ENCODE measurements at regions not wholly inside any gene's neighbourhood (a gene's known extent, or its start where the extent isn't known, plus 50 kb on each side); places are given as distances from the start of the nearest gene placed in this dataset.

DNA sequence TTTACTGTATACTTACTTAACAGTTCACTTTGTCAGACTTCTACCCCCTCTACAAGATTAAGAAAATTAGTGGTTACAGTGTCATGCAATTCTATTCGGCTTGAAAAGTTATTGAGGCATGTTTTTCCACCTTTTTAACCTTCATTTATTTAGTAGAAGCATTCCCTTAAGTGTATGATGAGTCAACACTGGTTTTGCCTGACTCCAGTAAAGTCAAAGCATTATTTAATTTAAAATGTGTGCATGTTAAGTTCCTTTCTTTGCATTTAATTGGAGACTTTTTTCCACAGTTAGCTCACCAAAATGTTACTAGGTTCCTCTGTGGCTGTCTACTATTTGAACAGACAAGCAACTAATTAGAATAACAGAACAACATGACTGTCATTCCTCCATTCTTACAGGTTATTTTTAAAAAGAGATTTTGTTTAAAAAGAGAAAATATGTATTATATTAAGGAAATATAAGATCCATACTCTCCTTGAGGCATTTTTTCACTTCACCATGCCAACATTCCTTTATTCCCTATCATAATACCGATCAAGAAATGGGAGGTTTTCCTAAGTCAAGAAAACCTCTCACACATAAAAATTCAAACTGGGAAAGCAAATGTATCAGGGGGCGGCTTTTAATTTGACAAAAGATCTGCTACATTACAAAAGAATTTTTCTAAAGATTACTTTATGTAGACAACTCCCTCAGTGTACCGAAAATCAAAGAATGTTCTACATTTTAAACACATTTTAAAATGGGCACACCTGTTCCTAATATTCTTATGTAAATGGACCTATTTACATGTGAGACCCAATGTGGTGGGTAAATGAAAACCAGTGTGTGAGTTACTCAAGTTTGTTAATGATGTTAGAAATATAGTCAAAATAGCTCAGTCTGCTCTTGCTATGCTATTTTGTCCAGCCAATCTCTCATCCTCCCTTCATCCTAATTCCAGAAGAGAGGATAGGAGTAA is 361.2 kb downstream of the UTRN start:
- Histone ChIP-seq H3K4me3 (ENCODE audit: insufficient read length, low read depth) (no peak overlapping the region), H3K4me1 (ENCODE audit: insufficient read depth, insufficient read length) (no peaks in the 10 kb centered on the region), H3K9me3 (ENCODE audit: insufficient read depth, low read length) (no peaks in the 10 kb centered on the region), H3K27me3 (ENCODE audit: insufficient read depth, insufficient read length) (no peaks in the 10 kb centered on the region), H3K36me3 (ENCODE audit: insufficient read depth, insufficient read length, low read length) (no peaks in the 10 kb centered on the region), H3K9ac (ENCODE audit: insufficient read length, low read depth) (no peak overlapping the region)
- TF ChIP-seq YY1 (IDR thresholded peaks at IDR 0.05; ENCODE audit: insufficient read depth, insufficient read length) (no peak), ZNF274 (IDR thresholded peaks at IDR 0.05; ENCODE audit: low read depth, low read length) (no peak), SUZ12 (IDR thresholded peaks at IDR 0.05; ENCODE audit: extremely low read depth, insufficient read depth, insufficient read length) (no peak)
- no peak for DNase-seq (ENCODE audit: low read depth, low spot score)

DNA sequence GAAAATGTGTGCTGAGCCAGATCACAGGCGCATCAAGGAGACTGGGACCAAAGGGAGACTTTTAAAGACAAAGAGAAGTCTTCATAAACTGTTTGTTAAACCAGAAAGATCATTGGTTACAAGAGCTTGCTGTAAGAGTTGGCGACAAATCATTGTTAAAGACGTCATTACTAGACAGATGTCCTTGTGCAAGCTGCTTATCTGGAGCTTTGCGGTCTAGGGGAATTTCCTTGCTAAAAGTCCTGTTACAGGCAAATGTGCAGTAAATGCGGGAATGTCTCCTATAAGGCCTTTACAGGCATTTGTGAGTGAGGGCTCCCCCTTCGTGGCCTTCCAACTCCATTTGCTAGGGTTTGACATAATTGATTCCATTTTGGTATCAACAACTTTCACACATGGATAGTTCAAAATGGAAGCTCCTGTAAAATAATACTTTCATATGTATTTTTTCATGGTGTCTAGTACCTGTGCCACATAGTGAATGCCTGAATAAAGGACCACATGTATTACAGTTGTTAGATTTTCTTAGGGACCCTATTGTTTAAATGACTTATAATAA is 362.4 kb downstream of the UTRN start:
- H3K4me1 ChIP-seq (ENCODE audit: insufficient read depth, insufficient read length): no peaks in the 10 kb centered on the region
- H3K9ac ChIP-seq (ENCODE audit: insufficient read length, low read depth): no peak overlapping the region
- DNase-seq (ENCODE audit: low read depth, low spot score): no peak

DNA sequence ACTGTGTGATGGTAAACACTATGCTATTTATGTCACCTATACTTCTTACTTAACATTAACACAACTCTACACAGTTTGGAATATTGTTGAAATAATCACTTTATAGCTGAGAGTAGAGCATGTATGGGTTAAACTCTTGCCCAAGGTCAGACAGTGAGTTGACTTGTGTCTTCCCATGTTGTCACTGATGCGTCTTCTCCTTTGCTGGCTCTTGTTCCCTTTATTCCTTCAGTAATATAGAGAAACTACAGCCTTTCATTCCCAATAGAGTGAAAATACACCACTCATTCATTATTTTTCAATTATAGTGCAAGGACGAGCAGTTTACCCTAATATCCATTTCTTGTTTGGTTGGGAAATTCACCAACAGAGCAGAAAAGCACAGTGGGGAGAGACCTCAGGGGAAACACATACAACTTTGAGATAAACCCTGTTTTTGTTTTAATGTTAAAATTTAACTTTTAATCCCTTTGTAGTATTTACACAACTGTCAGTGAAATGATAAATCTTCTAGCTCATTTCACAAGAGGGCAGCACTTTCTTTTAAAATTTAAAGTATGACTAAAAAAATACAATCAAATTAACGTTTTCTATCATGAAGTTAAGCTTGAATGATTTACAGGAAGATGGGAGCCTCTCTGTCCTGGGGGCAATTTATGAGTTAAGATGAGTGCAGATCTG is 363.0 kb downstream of the UTRN start:
- TF ChIP-seq ZNF274 (IDR thresholded peaks at IDR 0.05; ENCODE audit: low read depth, low read length) (no peak), YY1 (IDR thresholded peaks at IDR 0.05; ENCODE audit: insufficient read depth, insufficient read length) (no peak), SUZ12 (IDR thresholded peaks at IDR 0.05; ENCODE audit: extremely low read depth, insufficient read depth, insufficient read length) (no peak)
- H3K4me1 ChIP-seq (ENCODE audit: insufficient read depth, insufficient read length): no peaks in the 10 kb centered on the region
- H3K27me3 ChIP-seq (ENCODE audit: insufficient read depth, insufficient read length): no peaks in the 10 kb centered on the region
- no peak overlapping the region for H3K4me3 ChIP-seq (ENCODE audit: insufficient read length, low read depth)
- DNase-seq (ENCODE audit: low read depth, low spot score): no peak
- H3K9ac ChIP-seq (ENCODE audit: insufficient read length, low read depth): no peak overlapping the region
- H3K9me3 ChIP-seq (ENCODE audit: insufficient read depth, low read length): no peaks in the 10 kb centered on the region
- H3K36me3 ChIP-seq (ENCODE audit: insufficient read depth, insufficient read length, low read length): no peaks in the 10 kb centered on the region

More for the DNA sequence above, 362.4 kb downstream of the UTRN start:
- no peak overlapping the region for H3K4me3 ChIP-seq (ENCODE audit: insufficient read length, low read depth)
- H3K36me3 ChIP-seq (ENCODE audit: insufficient read depth, insufficient read length, low read length): no peaks in the 10 kb centered on the region
- H3K27me3 ChIP-seq (ENCODE audit: insufficient read depth, insufficient read length): no peaks in the 10 kb centered on the region
- H3K9me3 ChIP-seq (ENCODE audit: insufficient read depth, low read length): no peaks in the 10 kb centered on the region
- TF ChIP-seq YY1 (IDR thresholded peaks at IDR 0.05; ENCODE audit: insufficient read depth, insufficient read length) (no peak), SUZ12 (IDR thresholded peaks at IDR 0.05; ENCODE audit: extremely low read depth, insufficient read depth, insufficient read length) (no peak), ZNF274 (IDR thresholded peaks at IDR 0.05; ENCODE audit: low read depth, low read length) (no peak)

GRCh38 chr6:144649085-144649484 is 363.9 kb downstream of the UTRN start:
- TF ChIP-seq SUZ12 (IDR thresholded peaks at IDR 0.05; ENCODE audit: extremely low read depth, insufficient read depth, insufficient read length) (no peak), ZNF274 (IDR thresholded peaks at IDR 0.05; ENCODE audit: low read depth, low read length) (no peak), YY1 (IDR thresholded peaks at IDR 0.05; ENCODE audit: insufficient read depth, insufficient read length) (no peak)
- Histone ChIP-seq H3K36me3 (ENCODE audit: insufficient read depth, insufficient read length, low read length) (no peaks in the 10 kb centered on the region), H3K9ac (ENCODE audit: insufficient read length, low read depth) (no peak overlapping the region), H3K9me3 (ENCODE audit: insufficient read depth, low read length) (no peaks in the 10 kb centered on the region), H3K4me1 (ENCODE audit: insufficient read depth, insufficient read length) (no peaks in the 10 kb centered on the region), H3K27me3 (ENCODE audit: insufficient read depth, insufficient read length) (no peaks in the 10 kb centered on the region), H3K4me3 (ENCODE audit: insufficient read length, low read depth) (no peak overlapping the region)
- DNase-seq (ENCODE audit: low read depth, low spot score): no peak

- Histone ChIP-seq H3K9me3 (ENCODE audit: insufficient read depth, low read length) (no peaks in the 10 kb centered on the region), H3K4me1 (ENCODE audit: insufficient read depth, insufficient read length) (no peaks in the 10 kb centered on the region), H3K27me3 (ENCODE audit: insufficient read depth, insufficient read length) (no peaks in the 10 kb centered on the region), H3K4me3 (ENCODE audit: insufficient read length, low read depth) (no peak overlapping the region), H3K36me3 (ENCODE audit: insufficient read depth, insufficient read length, low read length) (no peaks in the 10 kb centered on the region), H3K9ac (ENCODE audit: insufficient read length, low read depth) (no peak overlapping the region)
- TF ChIP-seq ZNF274 (IDR thresholded peaks at IDR 0.05; ENCODE audit: low read depth, low read length): no peak
- TF ChIP-seq YY1 (IDR thresholded peaks at IDR 0.05; ENCODE audit: insufficient read depth, insufficient read length): no peak
- no peak for TF ChIP-seq SUZ12 (IDR thresholded peaks at IDR 0.05; ENCODE audit: extremely low read depth, insufficient read depth, insufficient read length)
- DNase-seq (ENCODE audit: low read depth, low spot score): no peak
Observed at GRCh38 chr6:144651234-144651633, 366.1 kb downstream of the UTRN start.

- Histone ChIP-seq H3K4me1 (ENCODE audit: insufficient read depth, insufficient read length) (no peaks in the 10 kb centered on the region), H3K4me3 (ENCODE audit: insufficient read length, low read depth) (no peak overlapping the region), H3K36me3 (ENCODE audit: insufficient read depth, insufficient read length, low read length) (no peaks in the 10 kb centered on the region), H3K9me3 (ENCODE audit: insufficient read depth, low read length) (no peaks in the 10 kb centered on the region), H3K27me3 (ENCODE audit: insufficient read depth, insufficient read length) (no peaks in the 10 kb centered on the region), H3K9ac (ENCODE audit: insufficient read length, low read depth) (no peak overlapping the region)
- no peak for TF ChIP-seq ZNF274 (IDR thresholded peaks at IDR 0.05; ENCODE audit: low read depth, low read length)
- TF ChIP-seq YY1 (IDR thresholded peaks at IDR 0.05; ENCODE audit: insufficient read depth, insufficient read length): no peak
- no peak for TF ChIP-seq SUZ12 (IDR thresholded peaks at IDR 0.05; ENCODE audit: extremely low read depth, insufficient read depth, insufficient read length)
- no peak for DNase-seq (ENCODE audit: low read depth, low spot score)
Observed at GRCh38 chr6:144652292-144652891, 367.3 kb downstream of the UTRN start.

Measured in NT2/D1 (cell line).